Neural cell (in vitro differentiated cells): ENCODE measurements at regions not wholly inside any gene's neighbourhood (a gene's known extent, or its start where the extent isn't known, plus 50 kb on each side); places are given as distances from the start of the nearest gene placed in this dataset.

ENCODE experiments used
- H2AFZ ChIP-seq: fragments of 200-600, 300-800 bp; sonication (generic), shearing (Covaris generic); 2 replicates; pipeline ENCODE4 v1.6.0; 2014; ENCODE audit warnings: low read depth, mild to moderate bottlenecking, antibody characterized with exemption, low read length, moderate library complexity
- H3F3A ChIP-seq: fragments of 200-600 bp; shearing (Covaris generic); 2 replicates; pipeline ENCODE4 v1.6.1; 2016; ENCODE audit warnings: mild to moderate bottlenecking, moderate library complexity, mixed read lengths, antibody characterized with exemption, low read length; ENCODE audit not compliant: insufficient read depth, poor library complexity, severe bottlenecking
- H3K27ac ChIP-seq: fragments of 200-600, 300-800 bp; sonication (generic), shearing (Covaris generic); 2 replicates; pipeline ENCODE4 v1.5.1; 2014; ENCODE audit warnings: mild to moderate bottlenecking, low read length, moderate library complexity
- H3K27me3 ChIP-seq: fragments of 300-800, 200-600 bp; sonication (generic), shearing (Covaris generic); 2 replicates; pipeline ENCODE4 v1.6.0; 2014; ENCODE audit warnings: mild to moderate bottlenecking, low read depth, low read length, moderate library complexity; ENCODE audit not compliant: insufficient read depth
- H3K36me3 ChIP-seq: fragments of 300-800, 200-600 bp; sonication (generic), shearing (Covaris generic); 2 replicates; pipeline ENCODE4 v1.5.1; 2014; ENCODE audit warnings: mild to moderate bottlenecking, antibody characterized with exemption, low read length, moderate library complexity; ENCODE audit not compliant: insufficient read depth
- H3K4me2 ChIP-seq: fragments of 300-800, 200-600 bp; sonication (generic), shearing (Covaris generic); 2 replicates; pipeline ENCODE4 v1.6.0; 2014; ENCODE audit warnings: mild to moderate bottlenecking, low read length
- H3K4me3 ChIP-seq: fragments of 300-800, 200-600 bp; sonication (generic), shearing (Covaris generic); 2 replicates; pipeline ENCODE4 v1.5.1; 2014; ENCODE audit warnings: mild to moderate bottlenecking, low read length, moderate library complexity
- H3K79me2 ChIP-seq: fragments of 200-600 bp; shearing (Covaris generic); replicated peaks from 2 replicates; pipeline ENCODE4 v1.6.0; 2014; ENCODE audit warnings: mild to moderate bottlenecking, low read length, moderate library complexity; ENCODE audit not compliant: insufficient read depth
- H3K9ac ChIP-seq: fragments of 300-800, 200-600 bp; sonication (generic), shearing (Covaris generic); 2 replicates; pipeline ENCODE4 v1.6.1; 2016; ENCODE audit warnings: mild to moderate bottlenecking, low read length, mixed read lengths
- H3K9me2 ChIP-seq: fragments of 200-600 bp; shearing (Covaris generic); 2 replicates; pipeline ENCODE4 v1.6.1; 2016; ENCODE audit warnings: mild to moderate bottlenecking, low read length, mixed read lengths; ENCODE audit not compliant: insufficient read depth
- H3K9me3 ChIP-seq: fragments of 200-600, 300-800 bp; sonication (generic), shearing (Covaris generic); 2 replicates; pipeline ENCODE4 v1.6.1; 2016; ENCODE audit warnings: mild to moderate bottlenecking, mixed run types, low read length, moderate library complexity, mixed read lengths
- H4K20me1 ChIP-seq: fragments of 200-600 bp; shearing (Covaris generic); 2 replicates; pipeline ENCODE4 v1.6.1; 2016; ENCODE audit warnings: mild to moderate bottlenecking, mixed run types; ENCODE audit not compliant: insufficient read depth
- EP300 ChIP-seq: fragments of 450-650 bp; conservative IDR thresholded peaks from 2 replicates; pipeline ENCODE4 v1.6.1; 2014; ENCODE audit warnings: antibody characterized with exemption, mild to moderate bottlenecking, moderate library complexity; ENCODE audit not compliant: poor library complexity, severe bottlenecking
- EZH2 ChIP-seq: fragments of 200-600, 300-800 bp; shearing (Covaris generic), sonication (generic); IDR thresholded peaks from 2 replicates; pipeline ENCODE4 v1.6.1; 2014; ENCODE audit warnings: antibody characterized with exemption, low read length, borderline replicate concordance, mild to moderate bottlenecking; ENCODE audit not compliant: insufficient read depth, poor library complexity, severe bottlenecking
- MXI1 ChIP-seq: fragments of 450-650 bp; conservative IDR thresholded peaks from 2 replicates; pipeline ENCODE4 v1.6.1; 2014; ENCODE audit warnings: antibody characterized with exemption, mild to moderate bottlenecking; ENCODE audit not compliant: poor library complexity, severe bottlenecking
- POLR2AphosphoS5 ChIP-seq: IDR thresholded peaks from 2 replicates; pipeline ENCODE4 v1.6.1; 2012
- RAD21 ChIP-seq: fragments of 450-650 bp; conservative IDR thresholded peaks from 2 replicates; pipeline ENCODE4 v1.6.1; 2014; ENCODE audit warnings: antibody characterized with exemption, mild to moderate bottlenecking, moderate library complexity
- REST ChIP-seq: IDR thresholded peaks from 2 replicates; pipeline ENCODE4 v1.6.1; 2012; ENCODE audit warnings: borderline replicate concordance
- SMC3 ChIP-seq: fragments of 450-650 bp; conservative IDR thresholded peaks from 2 replicates; pipeline ENCODE4 v1.6.1; 2014; ENCODE audit warnings: antibody characterized with exemption, mild to moderate bottlenecking, moderate library complexity; ENCODE audit not compliant: poor library complexity
- TAF1 ChIP-seq: IDR thresholded peaks from 2 replicates; pipeline ENCODE4 v1.6.1; 2012; ENCODE audit warnings: low read depth
- TF ChIP-seq, protein P1 (sequence below): fragments of 450-650 bp; IDR thresholded peaks from 2 replicates; pipeline ENCODE4 v1.5.1; 2014; ENCODE audit warnings: antibody characterized with exemption, mild to moderate bottlenecking, moderate library complexity; ENCODE audit not compliant: poor library complexity, severe bottlenecking

- H3K9me3 ChIP-seq, result no peaks in the 10 kb centered on the region
- no peaks in the 10 kb centered on the region for H3K79me2 ChIP-seq
- no peak overlapping the region for H3K27ac ChIP-seq
- H3K27me3 ChIP-seq, result no peaks in the 10 kb centered on the region
- H3K9me2 ChIP-seq, result no peaks in the 10 kb centered on the region
- no peaks in the 10 kb centered on the region for H4K20me1 ChIP-seq
- no peak overlapping the region for H3K4me3 ChIP-seq
- H3K36me3 ChIP-seq, result no peaks in the 10 kb centered on the region
- TF ChIP-seq REST (no peak), MXI1 (no peak), SMC3 (no peak), EP300 (no peak), POLR2AphosphoS5 (no peak)
- no peak overlapping the region for H2AFZ ChIP-seq
- H3F3A ChIP-seq, result no peaks in the 10 kb centered on the region
- H3K4me2 ChIP-seq, result no peak overlapping the region
- no peak overlapping the region for H3K9ac ChIP-seq
These were observed 130.2 kb downstream of the INHBB start for GRCh38 chr2:120476141-120476540.

DNA sequence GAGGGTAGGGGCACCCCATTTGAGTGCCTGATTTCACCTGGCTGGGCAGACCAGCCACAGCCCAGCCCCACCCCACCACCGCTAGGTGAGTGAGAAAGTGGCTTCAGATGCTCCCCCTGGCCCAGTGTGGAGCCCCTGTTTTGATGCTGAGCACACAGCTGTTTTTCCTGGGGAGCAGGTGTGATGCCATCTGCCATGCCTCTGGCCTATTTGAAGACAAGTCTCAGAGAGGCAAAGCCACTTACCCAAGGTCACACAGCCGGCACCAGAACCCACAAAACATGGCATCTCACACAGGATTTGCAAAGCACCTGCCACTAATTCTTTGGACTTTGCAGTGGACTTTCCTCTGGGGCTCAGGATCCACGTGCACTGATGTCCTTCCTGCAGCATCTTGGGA, 131.3 kb downstream of the INHBB start:
- TF ChIP-seq, protein P1, sequence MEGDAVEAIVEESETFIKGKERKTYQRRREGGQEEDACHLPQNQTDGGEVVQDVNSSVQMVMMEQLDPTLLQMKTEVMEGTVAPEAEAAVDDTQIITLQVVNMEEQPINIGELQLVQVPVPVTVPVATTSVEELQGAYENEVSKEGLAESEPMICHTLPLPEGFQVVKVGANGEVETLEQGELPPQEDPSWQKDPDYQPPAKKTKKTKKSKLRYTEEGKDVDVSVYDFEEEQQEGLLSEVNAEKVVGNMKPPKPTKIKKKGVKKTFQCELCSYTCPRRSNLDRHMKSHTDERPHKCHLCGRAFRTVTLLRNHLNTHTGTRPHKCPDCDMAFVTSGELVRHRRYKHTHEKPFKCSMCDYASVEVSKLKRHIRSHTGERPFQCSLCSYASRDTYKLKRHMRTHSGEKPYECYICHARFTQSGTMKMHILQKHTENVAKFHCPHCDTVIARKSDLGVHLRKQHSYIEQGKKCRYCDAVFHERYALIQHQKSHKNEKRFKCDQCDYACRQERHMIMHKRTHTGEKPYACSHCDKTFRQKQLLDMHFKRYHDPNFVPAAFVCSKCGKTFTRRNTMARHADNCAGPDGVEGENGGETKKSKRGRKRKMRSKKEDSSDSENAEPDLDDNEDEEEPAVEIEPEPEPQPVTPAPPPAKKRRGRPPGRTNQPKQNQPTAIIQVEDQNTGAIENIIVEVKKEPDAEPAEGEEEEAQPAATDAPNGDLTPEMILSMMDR, result no peak
- TF ChIP-seq MXI1 (no peak), TAF1 (no peak)
- Histone ChIP-seq H3K27ac (no peak overlapping the region), H3K79me2 (no peaks in the 10 kb centered on the region), H4K20me1 (no peaks in the 10 kb centered on the region), H3K9me3 (no peaks in the 10 kb centered on the region), H2AFZ (no peak overlapping the region), H3K9me2 (no peaks in the 10 kb centered on the region), H3K27me3 (no peaks in the 10 kb centered on the region), H3F3A (no peaks in the 10 kb centered on the region), H3K4me2 (no peak overlapping the region), H3K4me3 (no peak overlapping the region), H3K36me3 (no peaks in the 10 kb centered on the region), H3K9ac (no peak overlapping the region)

- no peak overlapping the region for H3K4me3 ChIP-seq
- no peaks in the 10 kb centered on the region for H3K36me3 ChIP-seq
- H4K20me1 ChIP-seq, result no peaks in the 10 kb centered on the region
- H3K79me2 ChIP-seq, result no peaks in the 10 kb centered on the region
- no peaks in the 10 kb centered on the region for H3K27me3 ChIP-seq
- no peak overlapping the region for H2AFZ ChIP-seq
- no peaks in the 10 kb centered on the region for H3K9me2 ChIP-seq
- H3K27ac ChIP-seq, result no peak overlapping the region
- TF ChIP-seq SMC3, result no peak
- TF ChIP-seq TAF1, result no peak
- TF ChIP-seq, protein P1, result no peak
- TF ChIP-seq EZH2, result no peak
- no peak for TF ChIP-seq REST
- TF ChIP-seq RAD21, result no peak
- TF ChIP-seq POLR2AphosphoS5, result no peak
- H3K9ac ChIP-seq, result no peak overlapping the region
- no peak overlapping the region for H3K4me2 ChIP-seq
- no peaks in the 10 kb centered on the region for H3K9me3 ChIP-seq
- H3F3A ChIP-seq, result no peaks in the 10 kb centered on the region
These were observed 132.0 kb downstream of the INHBB start for GRCh38 chr2:120477831-120478481.
